HG03521 (cell line): ENCODE measurements at regions not wholly inside any gene's neighbourhood (a gene's known extent, or its start where the extent isn't known, plus 50 kb on each side); places are given as distances from the start of the nearest gene placed in this dataset.

Experiments
- ATAC-seq: cut with Tn5 transposase; IDR thresholded peaks from one replicate; pipeline ENCODE4 v1.9.1; 2021; ENCODE audit warnings: mild to moderate bottlenecking, moderate library complexity; ENCODE audit not compliant: unreplicated experiment

DNA sequence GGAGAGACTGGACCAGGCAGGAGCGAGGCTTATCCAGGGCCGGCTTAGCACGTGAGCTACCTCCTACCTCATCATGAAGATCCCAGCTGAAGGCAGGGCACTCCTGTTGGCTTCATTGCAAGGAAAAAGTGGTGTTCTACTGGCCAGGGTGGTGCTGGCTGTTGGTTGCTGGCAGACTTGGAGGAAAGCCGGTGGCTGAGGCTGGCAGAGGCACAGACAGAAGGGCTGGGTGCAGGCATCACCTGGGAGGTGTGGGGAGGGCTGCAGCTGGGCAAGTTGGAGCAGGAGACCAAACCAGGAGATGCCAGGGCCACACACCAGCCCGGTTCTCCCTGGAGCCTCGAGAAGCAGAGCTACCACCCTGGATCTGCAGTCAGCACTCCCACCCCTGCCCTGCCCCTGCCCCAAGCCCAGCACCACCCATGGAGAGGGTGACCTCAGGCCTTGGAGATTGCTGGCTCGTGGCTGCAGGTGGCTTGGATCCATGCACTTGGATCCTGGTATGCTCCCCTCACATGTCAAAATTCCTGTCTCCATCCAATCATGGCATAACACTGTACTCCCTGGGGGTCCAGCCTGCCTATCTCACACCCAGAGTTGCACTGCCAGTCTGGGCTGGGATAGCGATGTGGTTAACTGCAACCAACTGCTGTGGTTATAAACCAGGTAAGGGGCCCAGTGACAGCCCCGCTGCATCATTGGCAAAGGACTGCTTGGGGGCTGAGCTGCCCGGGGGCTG is 49.7 kb downstream of the GLI2 start:
- ATAC-seq, result no peak

DNA sequence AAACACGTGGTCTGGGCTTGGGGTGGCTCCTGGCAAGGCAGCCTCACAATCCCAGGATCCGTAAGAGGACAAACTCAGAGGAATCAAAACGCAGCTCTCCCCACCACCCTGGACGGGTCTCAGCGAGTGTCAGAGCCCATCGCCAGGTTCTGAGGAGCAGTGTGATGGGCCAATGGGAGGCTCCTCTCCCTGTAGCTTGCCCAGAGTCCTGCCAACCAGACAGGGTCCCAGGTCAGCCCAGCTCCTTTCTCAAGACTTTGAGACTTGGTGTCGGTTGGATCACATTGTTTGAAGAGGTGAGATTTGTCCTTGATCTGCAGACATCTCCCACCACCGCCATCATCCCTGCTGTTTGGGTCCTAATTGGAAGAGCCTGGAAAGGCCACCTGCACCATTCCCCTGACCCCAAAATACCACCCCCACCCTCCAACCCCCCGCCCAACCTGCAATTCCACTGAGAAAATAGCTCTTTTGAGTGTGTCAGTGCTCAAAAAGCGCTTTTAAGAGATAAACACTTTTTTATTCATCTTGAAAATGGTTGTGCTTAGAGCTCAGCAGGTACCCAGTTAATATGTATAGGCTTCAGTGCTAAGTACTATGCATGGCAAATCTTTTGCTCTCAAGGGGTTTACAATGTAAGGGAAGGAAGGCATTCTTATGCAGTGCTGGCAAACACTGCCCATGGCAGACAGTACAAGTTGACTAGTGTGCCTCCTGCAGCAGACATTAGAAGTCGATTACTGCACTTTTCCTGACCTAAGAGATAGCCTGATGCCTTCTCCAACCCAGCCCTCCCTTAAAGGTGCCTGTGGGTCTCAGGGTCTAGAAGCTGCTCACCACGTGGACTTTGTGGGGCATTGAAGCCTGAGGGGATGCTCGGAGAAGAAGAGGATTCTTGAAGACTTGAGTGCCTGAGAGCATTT is 50.6 kb downstream of the GLI2 start:
- ATAC-seq, result no peak

DNA sequence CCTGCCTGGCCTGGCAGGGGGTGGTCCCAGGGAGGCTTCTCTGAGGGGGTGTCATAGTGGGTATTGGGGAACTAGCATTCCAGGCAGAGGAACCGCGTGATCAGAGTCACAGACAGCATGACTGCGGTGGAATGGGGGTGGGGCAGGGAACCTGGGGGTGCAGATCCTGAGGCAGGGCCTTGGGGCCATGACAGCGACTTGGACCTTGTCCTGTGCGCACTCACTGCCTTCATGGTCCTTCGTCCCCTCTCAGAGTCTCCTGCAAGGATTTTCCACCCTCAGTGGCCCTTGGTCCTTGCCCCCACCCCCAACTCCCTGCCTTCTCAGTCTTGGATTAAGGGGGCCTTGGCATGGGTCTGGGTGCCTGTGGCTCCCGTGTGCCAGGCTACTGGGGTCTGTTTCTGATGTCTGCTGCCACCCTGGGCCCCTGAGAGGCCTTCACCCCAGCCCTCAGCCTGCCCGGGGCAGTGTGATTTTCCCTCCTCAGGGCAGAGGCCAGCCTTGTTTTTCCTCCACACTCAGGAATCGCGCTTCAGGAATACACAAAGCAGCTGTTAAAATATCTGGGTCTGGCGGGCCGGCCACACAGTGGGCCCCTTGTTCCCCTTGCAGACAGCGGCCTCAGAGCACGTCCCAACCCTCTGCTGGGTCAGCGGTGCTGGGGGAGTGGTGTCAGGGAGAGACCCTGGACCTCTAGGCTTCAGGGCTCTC is 51.6 kb downstream of the GLI2 start:
- no peak for ATAC-seq

DNA sequence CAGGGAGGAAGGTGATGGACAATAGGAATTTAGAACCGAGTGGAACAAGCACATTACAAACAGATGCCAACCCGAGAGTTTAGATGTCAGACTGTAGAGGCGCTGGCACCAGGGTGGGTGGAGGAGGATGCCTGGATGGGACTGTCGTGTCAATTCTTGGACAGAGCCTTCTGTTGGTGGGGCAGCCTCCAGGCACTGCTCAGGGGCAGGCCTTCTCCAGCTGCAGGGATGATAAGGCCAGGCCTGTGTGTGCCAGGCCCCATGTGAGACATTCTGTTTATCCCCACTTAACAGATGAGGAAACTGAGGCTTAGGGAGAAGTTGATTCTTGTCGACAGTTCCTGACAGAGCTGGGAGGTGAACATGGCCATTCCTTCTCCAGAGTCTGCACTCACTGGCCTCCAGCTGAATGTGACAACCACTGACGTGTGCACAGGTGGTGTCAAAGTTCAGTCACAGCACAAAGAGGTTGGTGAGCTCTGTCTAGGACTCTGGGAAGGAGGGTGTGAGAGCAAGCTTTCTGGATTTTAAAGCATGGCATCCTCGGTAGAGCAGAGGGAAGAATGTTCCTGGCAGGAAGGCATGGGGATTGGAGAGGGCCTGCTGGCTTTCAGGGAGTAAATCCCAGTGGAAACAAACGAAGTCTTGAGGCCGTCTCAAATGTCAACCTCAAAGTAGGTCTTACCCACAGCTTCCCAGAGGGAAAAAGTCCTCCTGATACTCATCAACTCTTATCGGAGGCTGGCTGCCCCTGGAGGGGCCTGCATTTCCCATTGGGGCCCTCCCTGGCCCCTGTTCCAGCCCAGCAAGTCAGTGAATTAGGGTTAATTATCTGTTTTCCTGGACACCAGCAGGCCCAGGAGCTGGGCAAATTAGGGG is 52.4 kb downstream of the GLI2 start:
- no peak for ATAC-seq

DNA sequence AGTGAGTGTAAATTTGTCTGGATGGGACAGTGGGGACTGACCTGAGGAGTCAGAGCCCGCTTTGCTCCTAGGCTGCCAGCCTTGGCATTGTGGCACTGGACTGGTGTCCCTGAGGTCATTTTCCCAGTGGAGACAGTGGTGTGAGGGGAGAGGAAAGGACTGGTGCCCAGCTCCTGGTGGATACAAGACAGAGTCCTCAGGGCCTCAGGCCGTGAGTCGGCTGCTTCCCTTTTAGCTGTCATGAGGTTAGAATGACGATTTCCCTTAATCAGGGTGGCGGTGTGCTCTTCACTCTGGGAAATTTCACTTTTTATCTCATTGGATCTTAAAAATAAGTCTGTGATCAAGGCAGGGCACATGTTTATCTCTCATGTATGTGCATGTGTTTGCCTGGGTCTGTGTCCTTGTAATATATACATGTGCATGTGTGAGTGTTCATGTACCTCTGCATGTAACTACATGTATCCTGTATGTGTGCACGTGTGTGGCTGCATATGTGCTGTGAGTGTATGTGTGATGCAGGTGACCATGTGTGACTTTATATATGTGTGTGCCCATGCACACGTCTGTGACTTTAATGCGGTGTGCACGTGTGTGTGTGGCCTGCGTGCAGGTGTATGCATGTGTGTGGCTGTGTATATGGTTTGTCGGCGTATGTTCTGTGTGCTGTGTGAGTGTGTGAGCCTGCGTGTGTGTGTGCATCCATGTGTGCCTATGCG is 55.7 kb downstream of the GLI2 start:
- ATAC-seq, result no peak

DNA sequence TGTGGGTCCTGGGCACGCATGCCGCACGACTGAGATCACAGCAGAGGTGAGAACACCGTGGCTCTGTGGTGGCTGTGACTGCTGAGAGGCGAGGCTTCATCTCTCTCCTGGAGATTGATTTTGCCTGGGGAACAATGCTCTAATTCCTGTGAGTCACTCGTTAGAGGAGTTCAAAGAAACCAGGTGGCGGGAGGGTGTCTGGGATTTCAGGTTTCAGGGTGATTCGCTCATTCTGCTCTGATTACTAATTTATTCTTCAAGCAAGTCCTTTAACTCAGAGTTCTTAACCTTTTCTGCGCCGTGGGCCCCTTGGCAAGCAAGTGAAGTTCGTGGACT is 56.3 kb downstream of the GLI2 start:
- no peak for ATAC-seq

DNA sequence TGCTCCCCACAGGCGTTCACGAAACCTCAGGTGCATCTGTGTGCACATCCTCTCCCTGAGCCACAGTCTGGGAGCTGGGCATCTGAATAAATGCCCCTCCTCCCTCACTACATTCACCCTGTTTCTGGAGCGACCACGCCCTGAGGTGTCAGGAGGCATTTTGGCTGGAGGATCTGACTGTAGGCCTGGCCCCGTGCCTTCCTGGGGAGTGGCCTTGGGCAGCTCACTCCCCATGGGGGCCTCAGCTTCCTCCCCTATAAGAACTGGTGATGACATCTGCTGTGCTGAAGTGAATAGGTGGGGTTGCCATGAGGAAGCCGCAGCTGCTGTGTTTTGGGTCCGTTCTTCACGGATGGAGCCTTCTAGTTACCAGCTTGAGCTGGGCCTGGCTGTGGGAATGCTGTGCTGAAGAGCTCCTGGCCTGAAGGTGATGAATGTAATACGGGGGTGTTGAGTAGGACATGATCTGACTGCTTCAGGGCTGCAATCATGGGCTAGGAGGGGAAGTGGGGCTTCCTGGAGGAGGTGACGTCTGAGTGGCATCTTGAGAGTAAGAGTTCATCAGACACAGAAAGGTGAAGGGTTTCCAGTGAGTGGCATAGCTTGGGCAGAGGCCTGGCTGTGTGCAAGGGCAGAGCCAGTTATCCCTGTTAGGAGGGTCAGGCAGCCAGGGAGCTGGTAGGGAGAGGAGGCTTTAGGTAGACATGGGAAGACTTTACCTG is 58.2 kb downstream of the GLI2 start:
- no peak for ATAC-seq

DNA sequence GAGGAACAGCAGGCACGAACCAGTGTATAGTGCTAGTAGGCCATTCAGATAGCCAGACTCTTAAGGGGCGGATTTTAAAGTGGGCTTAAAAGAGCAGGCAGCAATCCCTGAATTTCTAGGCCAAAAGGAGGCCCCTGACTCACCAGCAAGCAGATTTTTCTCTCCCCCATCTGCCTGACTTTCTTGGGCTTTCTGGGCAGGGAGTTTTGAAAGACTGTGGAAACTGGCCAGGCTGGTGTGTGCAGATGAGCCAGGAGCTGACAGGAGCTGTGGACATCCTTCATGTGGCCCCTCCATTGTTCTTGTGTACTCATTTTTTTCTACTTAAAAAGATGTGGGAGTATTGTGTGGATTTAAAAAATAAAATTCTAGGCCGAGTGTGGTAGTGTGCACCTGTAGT is 59.0 kb downstream of the GLI2 start:
- no peak for ATAC-seq

DNA sequence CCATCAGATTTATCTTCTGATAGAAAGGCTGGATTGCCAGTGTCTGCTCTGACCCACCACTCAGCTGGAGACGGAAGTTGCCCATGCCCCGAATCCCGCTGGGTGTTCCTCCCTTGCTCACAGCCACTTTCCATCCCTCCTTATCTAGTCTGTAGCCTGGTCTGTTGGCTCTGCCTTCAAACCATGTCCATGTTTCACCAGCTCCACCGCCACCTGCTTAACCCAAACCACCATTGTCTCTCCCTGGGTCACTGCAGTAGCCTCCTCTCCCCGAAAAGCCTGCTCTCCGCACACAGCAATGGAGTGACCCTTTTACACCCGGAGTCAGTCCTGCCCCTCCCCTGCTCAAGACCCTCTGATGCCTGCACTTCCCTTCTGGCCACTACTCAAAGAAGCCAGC is 60.4 kb downstream of the GLI2 start:
- no peak for ATAC-seq

DNA sequence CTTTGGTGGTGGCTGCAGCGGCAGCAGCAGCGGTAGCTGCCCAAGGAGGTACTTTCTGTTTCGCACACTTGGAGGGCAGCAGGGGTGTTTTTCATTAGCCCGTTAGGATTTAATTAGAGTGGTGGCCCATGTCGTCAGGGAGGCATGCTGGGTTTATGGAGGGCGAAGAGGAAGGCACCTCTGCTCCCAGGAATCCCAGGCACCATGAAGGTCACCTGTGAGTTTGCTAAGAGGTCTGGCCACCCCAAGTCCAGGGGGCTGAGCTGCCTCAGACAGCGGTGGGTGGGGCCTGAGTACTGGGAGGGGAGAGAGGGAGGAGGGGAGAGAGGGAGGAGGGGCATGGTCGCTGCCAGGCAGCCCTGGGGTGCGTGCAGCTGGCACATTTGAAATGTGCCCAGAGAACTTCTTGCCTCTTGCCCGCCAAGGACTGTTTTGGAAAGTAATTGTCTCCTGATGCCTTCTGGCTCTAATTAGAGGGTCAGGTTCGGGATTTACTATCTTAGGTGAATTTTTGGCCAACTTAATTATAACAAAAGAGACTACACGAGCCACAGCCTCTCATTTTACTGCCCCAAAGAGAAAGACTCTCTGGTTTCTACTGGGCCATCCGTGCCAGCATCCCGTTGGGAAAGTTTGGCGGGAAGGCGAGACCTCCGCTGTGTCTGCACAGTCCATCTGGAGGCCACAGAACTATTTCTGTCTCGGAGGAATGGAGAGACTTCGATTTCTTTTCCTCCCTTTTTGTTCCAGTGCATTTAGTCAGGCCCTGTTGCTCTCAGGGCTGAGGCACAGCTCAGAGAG is 62.0 kb downstream of the GLI2 start:
- no peak for ATAC-seq

DNA sequence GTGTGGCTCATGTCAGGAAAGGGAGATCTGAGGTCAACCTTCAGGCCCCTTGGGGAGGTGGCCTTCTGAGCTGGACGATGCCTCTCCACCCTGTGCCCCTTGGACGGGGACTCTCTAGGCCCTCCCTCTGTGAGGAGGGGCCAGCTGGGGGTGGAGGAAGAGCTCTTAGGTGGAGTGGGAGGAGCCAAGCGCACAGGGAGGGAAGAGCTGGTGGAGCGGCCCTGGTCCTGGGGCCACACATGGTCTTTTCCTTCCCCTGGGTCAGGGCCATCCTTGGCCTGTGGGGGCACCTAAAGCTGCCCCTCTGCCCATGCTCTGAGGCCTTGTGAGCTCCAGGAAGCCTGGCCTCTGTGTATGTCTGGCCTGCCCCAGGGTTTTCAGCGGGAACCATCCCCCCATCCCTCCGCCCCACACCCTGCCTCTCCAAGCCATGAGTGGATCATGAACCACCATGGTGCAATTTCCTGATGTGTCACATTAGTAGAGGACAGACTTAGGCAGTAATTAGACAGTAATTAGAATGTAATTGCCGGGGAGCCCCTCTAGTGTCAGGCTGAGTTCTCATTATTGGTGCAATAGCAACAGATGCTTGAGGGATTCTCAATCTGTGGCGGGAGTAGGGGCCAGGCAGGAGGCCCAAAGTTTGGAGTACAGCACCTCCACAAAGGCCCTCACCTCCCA is 63.0 kb downstream of the GLI2 start:
- ATAC-seq, result no peak

DNA sequence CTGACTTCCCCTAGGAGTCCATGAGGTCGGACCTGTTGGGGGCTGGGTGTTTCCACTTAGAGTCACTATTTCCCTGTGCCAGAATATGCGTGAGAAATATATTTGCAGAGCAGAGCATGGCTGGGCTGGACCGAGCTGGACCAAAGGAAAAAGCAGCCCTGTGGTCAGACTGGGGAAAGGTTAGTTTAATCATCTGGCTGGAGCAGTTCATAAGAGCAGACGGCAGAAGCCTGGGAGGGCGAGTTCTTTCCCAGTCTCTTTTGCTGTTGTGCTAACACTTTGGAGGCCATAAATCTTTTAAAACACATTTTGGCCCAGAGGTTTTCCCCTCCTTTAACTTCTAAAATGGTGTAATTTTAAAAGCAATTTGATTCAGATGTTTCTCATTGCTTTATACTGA is 66.5 kb downstream of the GLI2 start:
- ATAC-seq, result no peak

DNA sequence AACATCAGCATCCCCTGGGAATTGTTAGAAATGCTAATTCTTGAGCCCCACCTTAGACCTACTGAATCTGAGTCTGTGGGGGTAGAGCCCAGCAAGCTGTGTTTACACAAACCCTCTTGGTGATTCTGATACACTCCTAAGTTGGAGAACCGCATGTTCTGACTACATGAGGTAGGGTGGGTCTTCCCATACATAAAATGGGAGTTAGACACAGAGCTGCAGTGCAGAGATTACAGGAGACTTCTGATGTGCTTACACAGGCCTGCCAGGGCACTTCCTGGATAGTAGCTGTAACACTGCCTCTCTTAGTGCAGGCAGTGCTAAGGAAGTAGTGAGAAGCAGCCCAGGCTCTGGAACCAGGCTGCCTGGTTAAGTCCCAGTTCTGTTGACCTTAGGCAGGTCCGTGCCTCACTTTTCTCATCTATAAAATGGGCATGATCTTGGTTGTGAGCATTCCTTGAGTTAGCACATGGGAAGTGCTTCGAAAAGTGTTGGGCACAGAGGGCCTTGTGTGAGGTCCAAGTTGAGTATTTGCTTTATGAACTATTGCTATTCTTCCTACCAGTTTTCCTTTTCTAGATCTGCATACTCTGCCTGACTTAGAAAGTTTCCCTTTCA is 67.3 kb downstream of the GLI2 start:
- no peak for ATAC-seq

DNA sequence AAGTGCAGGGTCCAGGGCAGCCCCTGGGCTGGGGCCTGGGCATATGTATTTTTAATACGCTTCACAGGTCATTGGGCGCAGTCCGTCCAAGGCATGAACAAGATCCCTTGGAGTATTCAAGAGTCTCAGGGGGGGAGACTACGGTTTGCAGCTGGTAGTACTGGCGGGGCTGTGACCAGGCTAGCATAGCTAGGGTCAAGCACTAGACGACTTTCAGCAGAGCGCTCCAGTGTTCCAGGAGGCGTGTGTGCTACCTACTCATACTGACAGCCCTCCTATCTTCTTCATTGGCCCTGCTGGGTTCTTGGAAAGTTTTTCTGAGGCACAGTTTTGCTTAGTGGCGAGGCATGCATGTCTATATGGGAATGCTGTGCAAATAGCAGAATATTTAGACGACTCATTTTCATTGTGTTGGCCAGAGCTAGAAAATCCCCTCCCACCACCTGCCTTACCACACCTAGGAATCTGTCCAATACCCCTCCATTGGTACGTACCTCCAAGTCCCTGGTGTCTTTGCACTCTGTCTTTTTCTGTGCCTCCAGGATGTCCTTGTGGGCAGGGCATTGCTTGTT is 68.2 kb downstream of the GLI2 start:
- ATAC-seq, result no peak

DNA sequence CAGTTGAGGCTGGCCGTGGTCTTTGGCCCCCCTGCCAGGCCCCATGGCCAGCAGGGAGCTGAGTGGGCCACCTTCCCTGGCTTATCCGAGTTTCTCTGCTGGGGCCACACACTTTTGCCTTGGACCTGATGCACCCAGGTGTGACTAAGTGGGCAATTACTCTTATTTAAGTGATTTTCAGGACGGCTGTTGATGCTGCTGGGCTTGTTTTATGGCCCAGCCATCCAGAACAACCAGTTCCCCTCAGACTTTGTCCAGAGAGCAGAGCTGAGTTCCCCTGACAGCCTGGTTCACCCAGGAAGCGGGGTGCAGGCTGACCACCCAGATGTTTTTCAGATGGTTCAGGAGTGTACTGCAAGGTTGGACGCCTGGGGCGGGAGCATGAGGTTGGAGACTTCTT is 68.8 kb downstream of the GLI2 start:
- no peak for ATAC-seq

DNA sequence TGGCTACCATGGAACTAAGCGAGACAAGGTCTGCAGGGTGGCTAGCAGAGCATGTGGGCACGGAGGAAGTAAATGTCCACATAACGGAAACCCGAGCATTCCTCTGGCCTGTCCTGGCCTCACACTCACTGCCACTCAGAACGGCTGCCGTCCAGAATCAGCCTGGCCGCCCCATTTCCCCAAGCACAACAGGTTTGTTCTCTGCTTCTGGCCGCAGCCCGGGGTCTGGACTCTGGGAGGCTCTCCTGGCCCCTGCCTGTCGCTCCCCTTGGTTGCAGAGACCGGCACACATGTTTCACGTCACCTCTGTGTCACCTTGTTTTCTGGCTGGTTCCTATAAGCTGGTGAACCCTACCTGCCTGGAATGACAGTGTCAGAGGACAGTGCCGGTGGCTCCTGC is 69.3 kb downstream of the GLI2 start:
- ATAC-seq, result no peak

DNA sequence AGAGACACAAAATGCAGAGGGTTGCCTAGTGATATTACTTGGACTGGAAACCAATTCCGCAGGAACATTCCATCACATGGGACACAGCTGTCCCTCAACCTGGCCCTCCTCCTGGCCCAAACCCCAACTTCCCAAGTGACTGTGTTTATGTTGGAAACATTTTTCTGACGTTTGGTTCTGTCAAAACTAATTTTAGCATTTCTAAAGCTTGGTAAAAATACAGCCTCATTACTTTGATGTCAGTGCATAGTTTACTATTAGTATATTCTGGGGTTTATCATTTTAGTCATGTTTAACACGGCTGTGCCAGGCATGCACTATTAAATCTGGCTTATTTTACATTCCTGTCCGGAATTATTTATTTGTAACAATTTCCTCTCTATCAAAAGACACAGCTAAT is 69.9 kb downstream of the GLI2 start:
- ATAC-seq, result no peak
